ENCODE measurements at regions not wholly inside any gene's neighbourhood (a gene's known extent, or its start where the extent isn't known, plus 50 kb on each side); places are given as distances from the start of the nearest gene placed in this dataset.

DNA sequence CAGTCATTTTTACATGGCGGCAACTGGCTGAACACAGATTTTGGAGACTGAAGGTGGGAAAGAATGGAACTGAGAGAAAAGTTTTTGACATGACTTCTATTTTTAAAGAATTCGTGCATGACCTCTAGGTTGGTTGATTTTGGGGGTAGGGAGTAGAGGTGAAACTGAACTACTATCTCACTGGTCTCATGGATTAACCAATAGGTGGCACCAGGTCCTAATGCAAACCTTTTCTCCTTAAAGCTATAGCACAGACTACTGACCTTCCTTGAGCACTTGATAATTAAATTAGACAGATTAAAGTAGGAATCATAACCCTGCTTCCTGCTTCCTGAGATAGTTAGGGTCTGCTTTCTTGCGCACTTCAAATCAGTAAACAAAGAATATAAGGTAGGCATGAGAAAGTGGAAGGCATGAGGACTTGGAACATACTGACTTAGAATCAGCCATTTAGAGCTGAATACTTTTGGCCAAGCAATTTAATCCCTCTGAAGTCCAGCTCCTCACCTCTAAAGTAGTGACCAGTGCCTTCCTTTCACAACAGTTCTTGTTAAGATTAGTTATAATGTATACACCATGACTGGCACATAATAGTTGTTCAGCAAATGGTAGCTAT, 206.0 kb downstream of the CENPF start:
- peak; percentile 51 for DNase-seq (ENCODE audit: low read depth)
- no peak overlapping the region for H3K4me3 ChIP-seq (ENCODE audit: low read depth, low read length)
- TF ChIP-seq, protein P1, sequence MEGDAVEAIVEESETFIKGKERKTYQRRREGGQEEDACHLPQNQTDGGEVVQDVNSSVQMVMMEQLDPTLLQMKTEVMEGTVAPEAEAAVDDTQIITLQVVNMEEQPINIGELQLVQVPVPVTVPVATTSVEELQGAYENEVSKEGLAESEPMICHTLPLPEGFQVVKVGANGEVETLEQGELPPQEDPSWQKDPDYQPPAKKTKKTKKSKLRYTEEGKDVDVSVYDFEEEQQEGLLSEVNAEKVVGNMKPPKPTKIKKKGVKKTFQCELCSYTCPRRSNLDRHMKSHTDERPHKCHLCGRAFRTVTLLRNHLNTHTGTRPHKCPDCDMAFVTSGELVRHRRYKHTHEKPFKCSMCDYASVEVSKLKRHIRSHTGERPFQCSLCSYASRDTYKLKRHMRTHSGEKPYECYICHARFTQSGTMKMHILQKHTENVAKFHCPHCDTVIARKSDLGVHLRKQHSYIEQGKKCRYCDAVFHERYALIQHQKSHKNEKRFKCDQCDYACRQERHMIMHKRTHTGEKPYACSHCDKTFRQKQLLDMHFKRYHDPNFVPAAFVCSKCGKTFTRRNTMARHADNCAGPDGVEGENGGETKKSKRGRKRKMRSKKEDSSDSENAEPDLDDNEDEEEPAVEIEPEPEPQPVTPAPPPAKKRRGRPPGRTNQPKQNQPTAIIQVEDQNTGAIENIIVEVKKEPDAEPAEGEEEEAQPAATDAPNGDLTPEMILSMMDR (IDR thresholded peaks at IDR 0.05; ENCODE audit: insufficient read depth, low read depth, low read length): peak; percentile 62

DNA sequence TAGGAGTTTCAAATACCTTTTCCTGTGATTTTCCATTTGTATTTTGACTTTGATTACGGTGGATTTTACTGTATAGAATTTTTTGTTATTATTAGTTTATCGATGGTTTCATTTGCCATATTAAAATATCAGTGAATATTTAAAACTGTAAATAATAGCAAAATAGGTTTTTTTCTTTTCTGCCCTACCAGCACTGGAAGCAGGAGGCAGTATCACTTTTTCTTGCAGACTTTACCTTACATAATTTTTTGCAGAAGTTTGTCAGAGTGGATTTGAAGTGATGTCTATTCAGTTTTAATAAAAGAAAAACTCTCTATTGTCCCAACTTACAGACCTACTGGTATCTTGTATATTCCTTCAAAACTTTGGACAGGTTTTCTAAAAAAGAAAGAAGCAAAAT, 213.6 kb downstream of the CENPF start:
- no peak for DNase-seq (ENCODE audit: low read depth)
- TF ChIP-seq, protein P1 (IDR thresholded peaks at IDR 0.05; ENCODE audit: insufficient read depth, low read depth, low read length): peak; percentile 22
- H3K4me3 ChIP-seq (ENCODE audit: low read depth, low read length): no peak overlapping the region

DNA sequence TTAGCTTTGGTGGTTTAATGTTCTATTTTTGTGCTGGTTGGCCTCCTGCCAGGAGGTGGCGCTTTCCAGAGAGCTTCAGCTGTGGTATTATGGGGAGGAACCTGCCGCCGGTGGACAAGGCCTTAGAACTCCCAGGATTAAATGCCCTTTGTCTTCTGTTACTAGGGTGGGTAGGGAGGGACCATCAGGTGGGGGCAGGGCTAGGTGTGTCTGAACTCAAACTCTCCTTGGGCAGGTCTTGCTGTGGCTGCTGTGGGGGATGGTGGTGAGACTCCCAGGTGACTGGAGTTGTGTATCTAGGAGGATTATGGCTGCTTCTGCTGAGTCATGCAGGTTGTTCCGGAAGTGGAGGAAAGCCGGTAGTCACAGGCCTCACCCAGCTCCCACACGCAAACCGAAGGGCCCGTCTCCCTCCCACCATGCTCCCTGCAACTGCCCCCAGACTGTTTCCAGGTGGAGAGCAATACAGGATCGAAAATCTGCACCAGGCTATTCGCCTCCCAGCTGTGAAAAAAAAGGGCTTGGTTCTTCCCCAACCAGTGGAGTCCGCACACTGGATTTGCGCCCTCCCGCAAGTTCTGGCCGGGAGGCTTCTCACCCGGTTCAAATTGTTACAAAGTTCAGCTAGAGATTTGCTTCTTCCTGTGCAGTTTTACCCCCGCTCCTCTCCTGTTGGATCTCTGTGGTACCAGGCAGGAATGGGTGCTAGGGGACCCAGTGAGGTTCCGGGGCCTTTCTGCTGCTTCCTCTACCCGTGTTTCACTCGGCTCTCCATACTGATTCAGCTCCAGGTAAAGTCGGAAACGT, 220.5 kb downstream of the CENPF start:
- TF ChIP-seq, protein P1 (IDR thresholded peaks at IDR 0.05; ENCODE audit: insufficient read depth, low read depth, low read length): no peak
- H3K4me3 ChIP-seq (ENCODE audit: low read depth, low read length): no peak overlapping the region
- DNase-seq (ENCODE audit: low read depth): no peak

DNA sequence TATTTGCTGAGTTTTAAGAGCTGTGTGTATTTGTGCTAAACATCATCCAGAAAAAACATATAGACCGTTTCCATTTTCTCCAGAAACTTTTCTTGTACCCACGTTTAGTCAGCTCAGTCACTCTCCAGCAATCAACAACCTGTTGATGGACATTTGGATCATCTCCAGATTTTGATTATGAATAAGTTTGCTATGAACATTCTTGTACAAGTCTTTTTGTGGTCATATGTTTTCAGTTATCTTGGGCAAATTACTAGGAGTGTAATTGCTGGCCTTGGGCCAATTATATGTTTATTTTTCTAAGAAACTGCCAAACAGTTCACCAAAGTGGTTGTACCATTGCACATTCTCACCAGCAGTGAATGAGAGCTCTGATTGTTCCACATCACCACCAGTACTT, 221.8 kb downstream of the CENPF start:
- TF ChIP-seq, protein P1 (IDR thresholded peaks at IDR 0.05; ENCODE audit: insufficient read depth, low read depth, low read length): no peak
- no peak overlapping the region for H3K4me3 ChIP-seq (ENCODE audit: low read depth, low read length)
- no peak for DNase-seq (ENCODE audit: low read depth)

DNA sequence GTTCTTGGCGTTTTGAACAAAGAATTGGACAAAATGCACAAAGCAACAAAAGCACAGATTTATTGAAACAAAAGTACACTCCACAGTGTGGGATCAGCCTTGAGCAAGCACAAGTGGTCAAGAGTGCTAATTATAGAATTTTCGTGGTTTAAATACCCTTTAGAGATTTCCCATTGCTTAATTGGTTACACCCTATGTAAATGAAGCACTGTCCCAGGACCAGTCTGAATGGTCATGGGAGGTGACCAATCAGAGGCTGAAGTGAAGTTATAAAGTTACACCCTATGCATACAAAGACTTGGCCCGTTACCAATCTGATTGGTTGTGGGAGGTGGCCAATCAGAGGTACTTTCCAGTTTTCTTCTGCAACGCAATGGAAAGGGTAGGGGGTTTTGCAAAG, 223.6 kb downstream of the CENPF start:
- TF ChIP-seq, protein P1 (IDR thresholded peaks at IDR 0.05; ENCODE audit: insufficient read depth, low read depth, low read length): no peak
- no peak overlapping the region for H3K4me3 ChIP-seq (ENCODE audit: low read depth, low read length)
- DNase-seq (ENCODE audit: low read depth): no peak

DNA sequence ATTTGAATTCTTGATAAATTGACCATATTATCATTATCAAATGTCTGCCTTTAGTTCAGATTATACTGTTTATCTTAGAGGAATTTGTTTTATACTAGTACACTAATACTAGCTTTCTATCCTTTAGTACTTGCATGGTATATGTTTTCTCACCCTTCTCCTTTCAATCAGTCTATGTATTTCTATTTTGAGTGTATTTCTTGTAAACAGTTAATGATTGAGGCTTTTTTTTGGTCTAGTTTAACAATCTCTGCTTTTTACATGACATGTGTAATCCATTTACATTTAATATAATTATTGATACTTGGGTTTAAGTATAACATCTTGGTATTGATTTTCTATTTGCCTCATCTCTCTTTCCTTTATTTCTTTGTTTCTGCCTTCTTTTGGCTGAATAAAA, 224.9 kb downstream of the CENPF start:
- DNase-seq (ENCODE audit: low read depth): no peak
- TF ChIP-seq, protein P1 (IDR thresholded peaks at IDR 0.05; ENCODE audit: insufficient read depth, low read depth, low read length): no peak
- no peak overlapping the region for H3K4me3 ChIP-seq (ENCODE audit: low read depth, low read length)
